GM12891 (cell line): ENCODE measurements at regions not wholly inside any gene's neighbourhood (a gene's known extent, or its start where the extent isn't known, plus 50 kb on each side); places are given as distances from the start of the nearest gene placed in this dataset.

Experiments
- PAX5 ChIP-seq: IDR thresholded peaks from 2 replicates; pipeline ENCODE4 v1.6.1; 2011; ENCODE audit warnings: low read length, moderate library complexity, mild to moderate bottlenecking; ENCODE audit not compliant: insufficient read depth, severe bottlenecking
- POLR2A ChIP-seq: IDR thresholded peaks from 2 replicates; pipeline ENCODE4 v1.6.1; 2011; ENCODE audit warnings: low read depth, low read length, control low read depth
- POLR2AphosphoS5 ChIP-seq: IDR thresholded peaks from 2 replicates; pipeline ENCODE4 v1.6.1; 2011; ENCODE audit warnings: low read depth, low read length, control low read depth
- POU2F2 ChIP-seq: IDR thresholded peaks from 2 replicates; pipeline ENCODE4 v1.6.1; 2011; ENCODE audit warnings: low read depth, mild to moderate bottlenecking, control low read depth, low read length, moderate library complexity
- SPI1 ChIP-seq: IDR thresholded peaks from 2 replicates; pipeline ENCODE4 v1.6.1; 2011; ENCODE audit warnings: low read depth, low read length, control low read depth
- TAF1 ChIP-seq: IDR thresholded peaks from 2 replicates; pipeline ENCODE4 v1.6.1; 2011; ENCODE audit warnings: low read depth, low read length, control low read depth

GRCh38 chr20:55014766-55015165, 539.4 kb downstream of the DOK5 start:
- TF ChIP-seq POLR2A (no peak), POLR2AphosphoS5 (no peak), PAX5 (no peak), TAF1 (no peak), SPI1 (no peak), POU2F2 (no peak)
